ENCODE measurements at regions not wholly inside any gene's neighbourhood (a gene's known extent, or its start where the extent isn't known, plus 50 kb on each side); places are given as distances from the start of the nearest gene placed in this dataset.

DNA sequence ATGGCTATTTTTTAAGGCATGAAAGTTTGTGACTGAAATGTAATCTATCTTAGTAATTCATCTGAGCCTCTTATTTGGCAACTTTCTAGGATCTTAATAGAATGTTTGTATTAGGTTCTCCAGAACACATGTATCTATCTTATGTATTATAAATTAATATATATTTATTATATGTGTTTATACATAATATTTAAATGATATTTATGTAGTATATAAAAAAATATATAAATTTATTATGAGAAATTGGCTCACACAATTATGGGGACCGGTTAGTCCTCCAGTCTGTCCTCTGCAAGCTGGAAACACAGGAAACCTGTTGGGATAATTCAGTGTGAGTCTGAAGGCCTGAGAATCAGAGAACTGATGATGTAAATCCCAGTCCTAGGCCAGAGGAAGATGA is 155.7 kb downstream of the AMY1C start:
- no peak for DNase-seq (ENCODE audit: low read depth)
- H3K4me3 ChIP-seq (ENCODE audit: low read depth, low read length), result no peak overlapping the region
- TF ChIP-seq MYC (IDR thresholded peaks at IDR 0.05; ENCODE audit: low read depth, low read length), result no peak
- TF ChIP-seq POLR2A (IDR thresholded peaks at IDR 0.05; ENCODE audit: extremely low read depth, insufficient read length), result no peak
- TF ChIP-seq MAX (IDR thresholded peaks at IDR 0.05; ENCODE audit: low read depth, low read length), result no peak
- TF ChIP-seq, protein P1, sequence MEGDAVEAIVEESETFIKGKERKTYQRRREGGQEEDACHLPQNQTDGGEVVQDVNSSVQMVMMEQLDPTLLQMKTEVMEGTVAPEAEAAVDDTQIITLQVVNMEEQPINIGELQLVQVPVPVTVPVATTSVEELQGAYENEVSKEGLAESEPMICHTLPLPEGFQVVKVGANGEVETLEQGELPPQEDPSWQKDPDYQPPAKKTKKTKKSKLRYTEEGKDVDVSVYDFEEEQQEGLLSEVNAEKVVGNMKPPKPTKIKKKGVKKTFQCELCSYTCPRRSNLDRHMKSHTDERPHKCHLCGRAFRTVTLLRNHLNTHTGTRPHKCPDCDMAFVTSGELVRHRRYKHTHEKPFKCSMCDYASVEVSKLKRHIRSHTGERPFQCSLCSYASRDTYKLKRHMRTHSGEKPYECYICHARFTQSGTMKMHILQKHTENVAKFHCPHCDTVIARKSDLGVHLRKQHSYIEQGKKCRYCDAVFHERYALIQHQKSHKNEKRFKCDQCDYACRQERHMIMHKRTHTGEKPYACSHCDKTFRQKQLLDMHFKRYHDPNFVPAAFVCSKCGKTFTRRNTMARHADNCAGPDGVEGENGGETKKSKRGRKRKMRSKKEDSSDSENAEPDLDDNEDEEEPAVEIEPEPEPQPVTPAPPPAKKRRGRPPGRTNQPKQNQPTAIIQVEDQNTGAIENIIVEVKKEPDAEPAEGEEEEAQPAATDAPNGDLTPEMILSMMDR (IDR thresholded peaks at IDR 0.05; ENCODE audit: low read depth, low read length), result no peak

GRCh38 chr1:103911450-103911849 is 161.8 kb downstream of the AMY1C start:
- TF ChIP-seq POLR2A (IDR thresholded peaks at IDR 0.05; ENCODE audit: extremely low read depth, insufficient read length), result no peak
- TF ChIP-seq, protein P1 (IDR thresholded peaks at IDR 0.05; ENCODE audit: low read depth, low read length), result no peak
- TF ChIP-seq MAX (IDR thresholded peaks at IDR 0.05; ENCODE audit: low read depth, low read length), result no peak
- no peak for TF ChIP-seq MYC (IDR thresholded peaks at IDR 0.05; ENCODE audit: low read depth, low read length)
- DNase-seq (ENCODE audit: low read depth), result no peak
- H3K4me3 ChIP-seq (ENCODE audit: low read depth, low read length), result no peak overlapping the region

DNA sequence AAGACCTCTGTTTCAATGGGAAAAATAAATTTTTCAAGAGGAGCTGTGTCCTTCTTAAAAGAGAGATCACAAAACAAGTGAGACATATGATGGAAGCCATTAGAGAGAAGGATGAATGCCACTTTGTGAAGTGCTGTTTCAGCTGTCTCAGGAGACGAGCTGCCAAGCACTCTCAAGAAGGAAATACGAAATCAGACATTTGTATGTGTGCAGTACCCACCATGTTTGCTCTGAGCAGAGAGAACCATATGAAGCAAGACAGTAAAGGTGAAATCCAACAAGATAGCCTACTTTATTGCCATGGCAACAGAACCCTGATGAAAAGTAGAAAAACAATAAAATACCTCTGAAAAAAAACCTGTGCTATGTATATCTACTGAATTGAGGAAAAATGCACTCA is 168.1 kb downstream of the AMY1C start:
- DNase-seq (ENCODE audit: low read depth), result no peak
- no peak for TF ChIP-seq MAX (IDR thresholded peaks at IDR 0.05; ENCODE audit: low read depth, low read length)
- H3K4me3 ChIP-seq (ENCODE audit: low read depth, low read length), result no peak overlapping the region

GRCh38 chr1:103931891-103932290 is 182.2 kb downstream of the AMY1C start:
- DNase-seq (ENCODE audit: low read depth), result no peak
- no peak overlapping the region for H3K4me3 ChIP-seq (ENCODE audit: low read depth, low read length)
- TF ChIP-seq POLR2A (IDR thresholded peaks at IDR 0.05; ENCODE audit: extremely low read depth, insufficient read length), result no peak
- TF ChIP-seq MYC (IDR thresholded peaks at IDR 0.05; ENCODE audit: low read depth, low read length), result no peak
- no peak for TF ChIP-seq MAX (IDR thresholded peaks at IDR 0.05; ENCODE audit: low read depth, low read length)
- TF ChIP-seq, protein P1 (IDR thresholded peaks at IDR 0.05; ENCODE audit: low read depth, low read length), result no peak

DNA sequence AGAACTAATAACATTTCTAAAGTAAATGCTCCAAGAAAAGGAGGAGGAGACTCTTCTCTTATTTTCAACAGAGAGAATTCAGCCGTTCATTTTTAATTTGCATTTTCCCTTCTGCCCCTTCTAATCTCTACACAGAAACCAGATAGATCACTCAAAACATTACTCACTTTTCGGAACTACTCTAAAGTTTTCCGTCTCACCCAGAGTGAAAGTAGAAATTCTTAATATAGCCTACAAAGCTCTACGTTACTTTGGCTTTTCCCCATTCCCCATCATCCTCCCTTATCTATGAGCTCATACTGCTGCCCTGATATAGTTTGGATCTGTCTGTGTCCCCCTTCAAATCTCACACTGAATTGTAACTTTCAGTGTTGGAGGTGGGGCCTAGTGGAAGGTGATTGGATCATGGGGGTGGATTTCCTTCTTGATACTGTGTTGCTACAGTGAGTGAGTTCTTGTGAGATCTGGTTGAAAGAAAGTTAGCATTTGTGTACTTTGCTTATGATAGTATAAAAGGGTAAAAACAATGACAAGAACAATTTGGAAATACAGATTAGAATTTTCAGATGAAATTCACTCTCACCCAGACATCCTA is 188.2 kb downstream of the AMY1C start:
- H3K4me3 ChIP-seq (ENCODE audit: low read depth, low read length), result no peak overlapping the region
- TF ChIP-seq MAX (IDR thresholded peaks at IDR 0.05; ENCODE audit: low read depth, low read length), result no peak
- no peak for DNase-seq (ENCODE audit: low read depth)

DNA sequence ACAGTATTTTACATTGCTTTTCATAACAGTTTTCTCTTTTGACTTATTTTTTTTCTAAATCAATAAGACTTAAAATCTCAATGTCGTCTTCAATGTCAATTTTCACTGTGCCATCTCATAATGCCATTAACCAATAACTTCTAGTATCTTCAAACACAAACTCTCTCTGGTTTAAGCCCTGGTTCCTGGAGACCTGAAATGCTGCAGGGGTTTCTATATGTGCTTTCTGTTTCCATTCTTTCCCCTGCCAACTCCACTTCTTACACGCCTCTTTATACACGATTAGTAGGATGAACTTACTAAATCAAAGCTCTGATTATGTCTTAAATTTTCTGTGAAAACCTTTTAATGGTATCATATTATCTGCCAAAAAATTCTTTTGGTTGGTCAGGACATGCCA is 191.4 kb downstream of the AMY1C start:
- no peak for DNase-seq (ENCODE audit: low read depth)
- TF ChIP-seq MYC (IDR thresholded peaks at IDR 0.05; ENCODE audit: low read depth, low read length) (no peak), POLR2A (IDR thresholded peaks at IDR 0.05; ENCODE audit: extremely low read depth, insufficient read length) (no peak), MAX (IDR thresholded peaks at IDR 0.05; ENCODE audit: low read depth, low read length) (no peak)
- TF ChIP-seq, protein P1 (IDR thresholded peaks at IDR 0.05; ENCODE audit: low read depth, low read length), result no peak
- H3K4me3 ChIP-seq (ENCODE audit: low read depth, low read length), result no peak overlapping the region

GRCh38 chr1:103942029-103942428 is 192.3 kb downstream of the AMY1C start:
- TF ChIP-seq MAX (IDR thresholded peaks at IDR 0.05; ENCODE audit: low read depth, low read length) (no peak), MYC (IDR thresholded peaks at IDR 0.05; ENCODE audit: low read depth, low read length) (no peak), POLR2A (IDR thresholded peaks at IDR 0.05; ENCODE audit: extremely low read depth, insufficient read length) (no peak)
- TF ChIP-seq, protein P1 (IDR thresholded peaks at IDR 0.05; ENCODE audit: low read depth, low read length), result no peak
- no peak for DNase-seq (ENCODE audit: low read depth)
- H3K4me3 ChIP-seq (ENCODE audit: low read depth, low read length), result no peak overlapping the region
